NCI-H446 (cell line): ENCODE measurements at regions not wholly inside any gene's neighbourhood (a gene's known extent, or its start where the extent isn't known, plus 50 kb on each side); places are given as distances from the start of the nearest gene placed in this dataset.

ENCODE experiments used
- DNase-seq, 2 experiments: peaks; one replicate each; lab custom pipeline; 2025; lab: John Stamatoyannopoulos, UW

DNA sequence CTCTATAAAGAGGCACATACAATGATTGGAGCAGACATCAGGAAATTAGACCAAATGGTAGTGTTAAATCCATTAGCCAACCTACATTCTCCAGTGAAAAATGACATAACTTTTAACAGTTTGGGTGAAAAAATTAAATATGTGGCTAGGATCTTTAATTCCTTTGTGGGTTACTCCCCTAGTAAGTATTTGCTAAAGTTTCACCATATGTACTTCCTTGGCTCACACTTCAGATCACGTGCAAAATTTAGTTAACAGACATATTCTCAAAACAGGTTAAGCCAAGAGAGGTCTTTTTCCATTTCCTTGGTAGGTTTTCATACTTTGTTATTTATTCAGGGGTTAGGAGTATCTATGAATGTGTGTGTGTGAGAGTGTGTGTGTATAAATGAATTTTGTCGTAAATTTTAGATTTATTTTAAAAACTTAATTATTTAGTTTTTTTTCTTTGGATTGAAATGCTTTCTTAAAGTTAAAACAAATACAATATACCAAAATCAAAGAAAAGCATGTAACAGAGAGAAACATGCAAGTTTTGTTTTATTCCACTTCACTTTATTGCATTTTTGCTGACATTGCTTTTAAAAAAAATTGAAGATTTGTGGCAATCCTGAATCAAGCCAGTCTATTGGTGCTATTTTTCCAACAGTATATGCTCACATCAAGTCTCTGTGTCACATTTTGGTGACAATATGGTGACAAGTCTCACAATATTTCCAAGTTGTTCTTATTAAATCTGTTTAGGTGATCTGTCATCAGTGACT lies 258.7 kb downstream of the FLRT2 start:
- no peak for DNase-seq

DNA sequence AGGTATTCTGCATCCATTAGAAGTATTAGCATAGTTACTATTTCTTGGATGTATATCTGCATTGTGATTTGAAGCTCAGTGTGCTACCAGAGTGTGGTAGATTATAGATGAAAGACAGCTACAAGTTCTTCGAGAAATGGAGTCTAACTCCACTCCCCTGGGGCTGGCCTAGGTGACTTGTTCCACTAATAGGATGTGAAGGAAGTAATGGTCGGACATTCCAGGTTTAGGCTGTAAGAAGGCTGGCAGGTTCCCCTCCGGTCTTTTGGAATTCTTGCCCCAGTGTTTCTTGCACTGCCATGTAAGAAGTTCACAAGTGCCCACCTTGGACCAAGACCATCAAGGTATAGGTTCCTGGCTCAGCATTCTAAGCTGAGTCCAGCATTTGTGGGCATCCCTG lies 236.4 kb downstream of the FLRT2 start:
- no peak for DNase-seq

DNA sequence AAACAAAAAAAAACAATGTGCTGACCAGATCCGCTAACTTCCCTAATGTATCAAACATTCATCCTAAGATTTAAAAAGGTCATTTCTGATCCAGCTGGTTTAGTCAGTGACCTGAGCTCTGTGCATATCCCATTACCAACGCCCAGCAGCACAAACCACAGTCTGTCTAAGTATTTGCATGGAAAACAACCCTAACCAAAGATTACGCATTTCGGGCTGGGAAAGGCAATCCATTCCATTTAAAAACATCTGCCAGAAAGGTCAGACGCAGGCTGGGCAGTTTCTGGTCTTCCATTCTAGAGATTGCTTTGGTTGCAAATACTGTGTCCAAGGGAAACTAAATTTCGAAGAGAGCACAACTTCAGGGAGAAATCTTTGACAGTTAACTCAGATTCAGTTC lies 234.9 kb downstream of the FLRT2 start:
- no peak for DNase-seq

DNA sequence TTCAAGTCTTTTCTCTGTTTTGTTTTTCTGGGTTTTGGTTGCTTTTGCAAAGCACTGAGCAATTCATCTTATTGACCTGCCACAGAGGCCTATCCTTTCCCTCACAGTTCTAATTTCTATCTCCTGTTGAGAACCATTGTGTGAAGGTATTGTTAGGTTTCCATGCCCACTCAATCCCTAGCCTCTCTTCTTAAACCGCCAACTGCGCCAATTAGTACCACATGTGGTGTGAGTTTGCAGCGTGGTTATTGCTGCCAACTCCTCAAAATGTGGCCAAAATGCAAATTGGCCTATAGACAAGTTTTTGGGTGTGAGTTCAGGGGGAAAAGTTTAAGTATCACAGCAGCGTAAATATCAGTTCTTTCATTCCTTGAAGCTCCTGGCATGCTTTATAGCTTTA lies 232.6 kb downstream of the FLRT2 start:
- DNase-seq = peak in 1 of 2 experiments; percentile 3

DNA sequence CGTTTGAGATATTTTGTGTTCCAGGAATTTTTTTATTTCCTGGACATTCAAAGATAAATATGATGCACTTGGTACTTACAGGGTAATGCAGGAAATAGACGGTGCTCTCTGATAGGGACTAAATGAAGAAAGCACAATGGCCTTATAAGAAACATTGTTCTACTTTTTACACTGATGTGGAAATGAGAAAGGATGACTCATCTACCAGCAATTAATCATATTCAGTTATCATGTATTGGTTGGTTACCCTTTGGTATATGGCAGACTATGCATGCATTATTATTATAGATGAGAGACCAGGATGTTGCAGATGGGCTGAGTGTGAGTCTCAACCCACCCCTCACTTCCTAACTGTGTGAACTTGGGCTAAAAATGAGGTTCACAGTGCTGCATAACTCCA lies 222.2 kb downstream of the FLRT2 start:
- DNase-seq = no peak

DNA sequence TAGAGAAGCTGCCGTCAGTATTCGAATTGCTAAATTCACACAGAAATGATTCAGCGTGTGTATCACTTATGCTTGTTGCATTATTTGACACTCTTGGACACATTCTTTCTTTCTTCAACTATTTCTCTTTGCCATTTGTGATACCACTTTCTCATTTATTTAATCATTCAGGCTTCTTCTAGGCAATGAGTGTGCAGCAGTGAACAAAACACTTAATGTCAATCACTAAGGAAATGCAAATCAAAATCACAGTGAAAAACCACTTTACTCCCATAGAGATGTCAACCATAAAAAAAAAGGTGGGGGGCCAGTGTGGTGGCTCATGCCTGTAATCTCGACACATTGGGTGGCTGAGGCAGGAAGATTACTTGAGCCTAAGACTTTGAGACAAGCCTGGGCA lies 214.6 kb downstream of the FLRT2 start:
- no peak for DNase-seq

DNA sequence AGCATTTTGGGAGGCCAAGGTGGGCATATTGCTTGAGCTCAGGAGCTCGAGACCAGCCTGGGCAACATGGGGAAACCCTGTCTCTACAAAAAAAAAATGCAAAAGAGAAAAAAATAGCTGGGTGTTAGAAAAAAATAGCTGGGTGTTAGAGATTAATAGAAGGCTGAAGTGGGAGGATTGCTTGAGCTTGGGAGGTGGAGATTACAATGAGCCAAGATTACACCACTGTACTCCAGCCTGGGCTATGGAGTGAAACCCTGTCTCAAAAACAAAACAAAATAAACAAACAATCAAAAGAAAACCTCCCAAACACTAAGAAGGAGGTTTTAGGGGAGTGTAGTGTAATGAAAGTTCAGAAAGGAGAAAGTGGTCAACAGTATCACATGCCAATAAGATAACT lies 202.1 kb downstream of the FLRT2 start:
- no peak for DNase-seq

DNA sequence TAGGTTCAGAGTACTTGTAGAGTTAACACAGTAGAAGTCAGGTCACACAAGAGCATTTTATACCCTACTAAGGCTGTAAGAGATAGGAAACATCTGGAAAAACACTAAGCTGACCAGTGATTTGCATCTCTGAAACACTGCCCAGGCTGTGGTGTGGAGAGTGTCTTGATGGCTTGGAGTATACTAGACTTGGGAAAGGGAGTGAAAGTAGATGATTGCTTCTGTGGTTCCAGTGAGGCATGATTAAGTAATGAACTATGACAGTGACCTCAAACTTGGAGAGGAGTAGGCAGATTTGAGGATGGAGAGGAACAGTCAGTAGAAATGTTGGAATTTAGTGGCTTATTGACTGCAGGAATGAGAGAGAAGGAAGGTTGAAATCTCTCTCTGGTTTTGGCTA lies 201.2 kb downstream of the FLRT2 start:
- no peak for DNase-seq

DNA sequence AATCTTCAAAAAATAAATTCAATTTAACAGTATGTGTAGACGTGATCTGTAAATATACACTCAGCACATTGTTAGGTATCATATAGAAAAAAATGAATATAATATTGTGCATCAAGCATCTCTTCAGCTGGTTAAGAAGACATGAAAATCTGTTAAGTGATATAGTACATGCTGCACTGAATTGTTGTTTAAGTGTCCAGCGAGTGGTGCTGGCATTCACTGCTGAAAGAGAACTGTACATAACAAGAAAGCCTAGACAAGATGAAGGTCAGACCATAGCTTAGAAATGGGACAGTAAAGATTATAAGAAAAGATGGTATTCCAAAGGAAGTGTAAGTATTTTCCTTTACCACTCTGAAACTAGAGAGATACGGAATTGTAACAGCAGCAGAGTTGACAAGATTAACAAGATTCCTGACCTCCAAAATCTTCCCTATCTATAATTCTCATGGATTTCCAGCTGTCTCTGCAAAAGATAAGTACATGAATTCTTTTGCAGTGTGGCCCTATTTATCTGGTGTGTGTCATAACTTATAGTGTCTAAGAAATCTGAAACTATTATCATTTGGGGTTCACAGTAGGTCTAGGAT lies 198.6 kb downstream of the FLRT2 start:
- no peak for DNase-seq

DNA sequence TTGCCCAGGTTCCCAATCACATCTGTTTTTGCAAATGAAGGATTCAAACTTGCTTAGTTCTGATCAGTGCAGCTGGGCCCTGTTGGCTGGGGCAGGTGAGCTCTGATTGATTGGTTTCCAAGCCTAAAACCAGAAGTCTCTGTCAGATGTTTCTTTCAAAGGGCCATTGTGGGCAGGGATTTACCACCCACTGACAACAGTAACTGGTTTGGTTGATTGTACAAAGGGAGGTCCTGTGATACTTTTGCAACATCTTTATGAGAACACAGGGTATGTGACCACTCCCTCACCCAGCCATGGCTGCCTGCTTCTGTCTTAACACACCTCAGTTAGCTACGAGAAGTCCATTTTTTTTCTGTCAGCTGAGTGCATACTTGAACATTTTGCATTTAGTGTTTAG lies 184.1 kb downstream of the FLRT2 start:
- no peak for DNase-seq

DNA sequence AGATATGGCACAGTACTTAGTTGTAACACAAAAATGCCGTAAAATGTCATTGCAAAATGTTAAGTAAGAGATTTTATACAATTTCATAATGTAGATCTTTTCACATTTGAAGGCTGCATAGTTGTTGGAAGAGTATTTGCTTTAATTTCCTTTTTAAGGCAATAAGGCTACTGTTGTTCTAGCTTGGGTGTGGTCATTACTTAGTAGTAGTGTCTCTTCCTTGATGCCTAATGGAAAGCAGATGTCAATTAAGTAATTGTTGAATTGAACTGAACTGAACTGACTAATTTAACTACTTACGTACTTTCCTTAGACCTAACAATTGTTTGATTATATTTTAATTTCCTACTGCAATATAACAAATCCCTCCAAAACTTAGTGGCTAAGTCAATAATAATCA lies 181.7 kb downstream of the FLRT2 start:
- DNase-seq = no peak
